Activated CD8-positive, alpha-beta memory T cell treated with anti-CD3 and anti-CD28 coated beads, Interleukin-2, amount 10 ng/mL, durations not matched to agents 7 days and 5 days (primary cell): ENCODE measurements at regions not wholly inside any gene's neighbourhood (a gene's known extent, or its start where the extent isn't known, plus 50 kb on each side); places are given as distances from the start of the nearest gene placed in this dataset.
"Not testable (repeated sequence)": the region's sequence is repeated elsewhere in the genome, so short reads cannot be mapped to it uniquely, and the experiment has no call there.

Source experiments
- ATAC-seq: fragments of 150-1000 bp; cut with Tn5 transposase; one replicate; pipeline ENCODE4 v1.10.0; 2021; ENCODE audit warnings: moderate library complexity
- CTCF ChIA-PET: fragments of 350-600 bp; sonication (Branson Sonifier 250); formaldehyde crosslinking; loops from one replicate; lab custom pipeline; 2021; ENCODE audit warnings: antibody characterized with exemption; lab: Charles Lee
- DNase-seq: peaks from one replicate; pipeline ENCODE4 v3.0.0-alpha.2; 2020
- H3K27ac Mint-ChIP-seq: one replicate; pipeline ENCODE4 v1.8.0; 2021; ENCODE audit warnings: mild to moderate bottlenecking, mixed read lengths
- H3K27me3 Mint-ChIP-seq: one replicate; pipeline ENCODE4 v1.8.0; 2021; ENCODE audit warnings: mixed read lengths
- H3K36me3 Mint-ChIP-seq: one replicate; pipeline ENCODE4 v1.8.0; 2021; ENCODE audit warnings: mild to moderate bottlenecking, mixed read lengths
- H3K4me1 Mint-ChIP-seq: one replicate; pipeline ENCODE4 v1.8.0; 2021; ENCODE audit warnings: mixed read lengths
- H3K4me3 Mint-ChIP-seq: one replicate; pipeline ENCODE4 v1.8.0; 2021; ENCODE audit warnings: mild to moderate bottlenecking, moderate library complexity, mixed read lengths
- H3K9me3 Mint-ChIP-seq: one replicate; pipeline ENCODE4 v1.8.0; 2022; ENCODE audit warnings: low read depth, mixed read lengths

- Mint-ChIP-seq H3K9me3 (no peaks in the 10 kb centered on the region), H3K4me3 (no peak overlapping the region), H3K36me3 (no peaks in the 10 kb centered on the region), H3K27ac (no peak overlapping the region), H3K27me3 (peaks cover 5% of the 10 kb centered on the region), H3K4me1 (no peaks in the 10 kb centered on the region)
- DNase-seq (no peak), ATAC-seq (no peak)
- CTCF ChIA-PET, result no interaction called here
These were observed 83.9 kb upstream of the NIPBL start for GRCh38 chr5:36792560-36793180.

DNA sequence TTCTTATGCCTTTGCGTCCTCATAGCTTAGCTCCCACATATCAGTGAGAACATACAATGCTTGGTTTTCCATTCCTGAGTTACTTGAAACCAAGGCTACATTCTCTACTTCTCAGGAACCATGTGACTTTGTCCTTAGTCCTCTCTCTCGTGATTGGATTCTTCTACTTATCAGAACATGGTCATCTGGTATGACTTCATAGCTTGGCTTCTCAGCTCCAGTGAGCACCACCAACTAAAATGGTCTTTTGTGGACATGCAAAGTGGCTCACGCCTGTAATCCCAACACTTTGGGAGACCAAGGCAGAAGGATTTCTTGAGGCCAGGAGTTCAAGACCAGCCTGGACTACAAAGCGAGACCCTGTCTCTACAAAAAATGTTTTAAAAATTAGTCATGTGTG is 81.2 kb upstream of the NIPBL start:
- ATAC-seq (no peak), DNase-seq (no peak)
- Mint-ChIP-seq H3K4me3 (no peak overlapping the region), H3K36me3 (no peaks in the 10 kb centered on the region), H3K9me3 (no peaks in the 10 kb centered on the region), H3K4me1 (no peaks in the 10 kb centered on the region), H3K27ac (no peak overlapping the region), H3K27me3 (peaks cover 11% of the 10 kb centered on the region)
- CTCF ChIA-PET, result no interaction called here

DNA sequence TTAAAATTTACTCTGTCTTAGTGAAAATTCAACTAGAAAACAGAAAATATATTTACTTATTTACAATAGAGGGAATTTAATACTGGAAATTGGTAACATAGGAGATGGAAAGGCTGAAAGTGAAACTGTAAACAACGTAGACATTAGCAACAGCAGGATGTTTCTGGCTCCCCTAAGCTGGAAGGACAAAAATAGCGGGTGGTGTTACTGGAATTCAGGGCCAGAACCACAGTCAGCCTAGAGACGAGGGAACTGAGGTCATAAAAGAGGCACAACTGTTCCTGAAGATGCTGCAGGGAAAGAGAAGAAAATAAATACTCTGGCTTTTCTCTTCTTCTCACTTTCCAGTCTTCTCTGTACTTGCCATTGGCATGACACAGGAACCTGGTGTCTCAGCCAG is 80.4 kb upstream of the NIPBL start:
- H3K4me1 Mint-ChIP-seq, result no peaks in the 10 kb centered on the region
- H3K27me3 Mint-ChIP-seq, result peaks cover 11% of the 10 kb centered on the region
- H3K27ac Mint-ChIP-seq, result no peak overlapping the region
- DNase-seq, result no peak
- no peaks in the 10 kb centered on the region for H3K36me3 Mint-ChIP-seq
- H3K9me3 Mint-ChIP-seq, result no peaks in the 10 kb centered on the region
- CTCF ChIA-PET, result no interaction called here
- H3K4me3 Mint-ChIP-seq, result no peak overlapping the region
- ATAC-seq, result no peak

GRCh38 chr5:36801523-36801922 is 75.0 kb upstream of the NIPBL start:
- no peaks in the 10 kb centered on the region for H3K4me1 Mint-ChIP-seq
- no peak overlapping the region for H3K4me3 Mint-ChIP-seq
- no peak overlapping the region for H3K27ac Mint-ChIP-seq
- no peaks in the 10 kb centered on the region for H3K36me3 Mint-ChIP-seq
- DNase-seq (no peak), ATAC-seq (no peak)
- peaks cover 17% of the 10 kb centered on the region for H3K27me3 Mint-ChIP-seq
- CTCF ChIA-PET, result interaction anchor here (0.7 kb wide), 1 partner anchor 29 kb away, joined by 3 read pairs; no protein-coding TSS in a partner anchor
- H3K9me3 Mint-ChIP-seq, result no peaks in the 10 kb centered on the region

DNA sequence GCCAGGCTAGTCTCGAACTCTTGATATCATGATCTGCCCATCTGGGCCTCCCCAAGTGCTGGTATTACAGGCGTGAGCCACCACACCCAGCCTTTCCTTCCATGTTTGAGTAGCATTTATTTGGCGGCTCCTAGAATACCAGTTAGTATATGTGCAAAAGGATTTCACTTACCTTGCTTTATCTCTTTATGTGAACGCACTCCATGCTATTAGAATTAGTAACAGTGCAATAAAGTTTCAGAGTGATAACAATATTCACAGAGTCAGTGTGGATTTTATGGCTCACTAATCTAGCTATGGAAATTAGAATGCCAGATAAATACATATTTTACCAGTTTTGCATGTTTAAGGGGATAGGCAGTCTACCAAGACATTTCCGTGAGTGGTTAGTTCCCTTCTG is 74.4 kb upstream of the NIPBL start:
- H3K4me1 Mint-ChIP-seq, result no peaks in the 10 kb centered on the region
- ATAC-seq (no peak), DNase-seq (no peak)
- H3K9me3 Mint-ChIP-seq, result no peaks in the 10 kb centered on the region
- no peak overlapping the region for H3K4me3 Mint-ChIP-seq
- no peaks in the 10 kb centered on the region for H3K36me3 Mint-ChIP-seq
- H3K27me3 Mint-ChIP-seq, result peaks cover 15% of the 10 kb centered on the region
- CTCF ChIA-PET, result no interaction called here
- H3K27ac Mint-ChIP-seq, result no peak overlapping the region

- ATAC-seq, DNase-seq, H3K27ac Mint-ChIP-seq, H3K36me3 Mint-ChIP-seq, H3K4me3 Mint-ChIP-seq, H3K9me3 Mint-ChIP-seq, H3K4me1 Mint-ChIP-seq, CTCF ChIA-PET: not testable (repeated sequence)
- peaks cover 14% of the 10 kb centered on the region for H3K27me3 Mint-ChIP-seq
These were observed 63.3 kb upstream of the NIPBL start for GRCh38 chr5:36813249-36813648.

DNA sequence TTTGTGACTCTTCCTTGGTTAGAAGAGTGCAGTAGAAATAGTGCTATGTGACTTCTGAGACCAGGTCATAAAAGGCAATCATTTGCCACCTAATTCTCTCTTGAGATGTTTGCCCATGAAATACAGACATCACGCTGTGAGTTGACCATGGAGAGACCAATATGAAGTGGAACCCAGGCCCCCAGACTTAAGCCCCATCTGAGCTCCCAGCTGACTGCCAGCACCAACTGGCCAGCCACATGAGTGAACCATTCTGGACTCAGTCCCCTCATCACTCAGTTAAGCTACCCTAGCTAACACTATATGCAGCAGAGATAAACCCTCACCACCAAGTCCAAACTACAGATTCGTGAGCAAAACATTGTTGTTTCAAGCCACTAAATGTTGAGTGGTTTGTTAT is 60.7 kb upstream of the NIPBL start:
- CTCF ChIA-PET, result no interaction called here
- no peak for ATAC-seq
- Mint-ChIP-seq H3K27ac (no peak overlapping the region), H3K4me1 (no peaks in the 10 kb centered on the region), H3K36me3 (no peaks in the 10 kb centered on the region), H3K4me3 (no peak overlapping the region), H3K9me3 (no peaks in the 10 kb centered on the region), H3K27me3 (peaks cover 12% of the 10 kb centered on the region)
- no peak for DNase-seq

- no peak for ATAC-seq
- CTCF ChIA-PET, result no interaction called here
- no peak overlapping the region for H3K4me3 Mint-ChIP-seq
- peaks cover 36% of the 10 kb centered on the region for H3K27me3 Mint-ChIP-seq
- no peak for DNase-seq
- H3K4me1 Mint-ChIP-seq, result no peaks in the 10 kb centered on the region
- no peak overlapping the region for H3K27ac Mint-ChIP-seq
- H3K36me3 Mint-ChIP-seq, result no peaks in the 10 kb centered on the region
- H3K9me3 Mint-ChIP-seq, result no peaks in the 10 kb centered on the region
These were observed 55.7 kb upstream of the NIPBL start for GRCh38 chr5:36820900-36821299.

GRCh38 chr5:36826694-36827093 is 49.9 kb upstream of the NIPBL start:
- Mint-ChIP-seq H3K27ac (no peak overlapping the region), H3K4me1 (no peaks in the 10 kb centered on the region), H3K9me3 (no peaks in the 10 kb centered on the region), H3K4me3 (no peak overlapping the region), H3K27me3 (peaks cover 46% of the 10 kb centered on the region), H3K36me3 (no peaks in the 10 kb centered on the region)
- CTCF ChIA-PET, result no interaction called here
- ATAC-seq, result no peak
- no peak for DNase-seq
